CD8-positive, alpha-beta memory T cell (primary cell): ENCODE measurements at regions not wholly inside any gene's neighbourhood (a gene's known extent, or its start where the extent isn't known, plus 50 kb on each side); places are given as distances from the start of the nearest gene placed in this dataset.

ENCODE experiments used
- CTCF ChIA-PET: fragments of 350-600 bp; sonication (Branson Sonifier 250); formaldehyde crosslinking; loops from one replicate; lab custom pipeline; 2021; ENCODE audit warnings: antibody characterized with exemption; lab: Charles Lee
- POLR2A ChIA-PET: fragments of 350-600 bp; sonication (Branson Sonifier 250); formaldehyde crosslinking; loops from one replicate; lab custom pipeline; 2021; ENCODE audit warnings: antibody characterized with exemption; lab: Charles Lee
- DNase-seq, 5 donors: peaks; one replicate each; pipeline versions ENCODE4 v3.0.0 to v3.0.0-alpha.2; 2020 to 2022; ENCODE audit warnings: mixed read lengths in 1 of 5
- H3K27ac ChIP-seq: one replicate; pipeline ENCODE4 v1.7.0; 2013; ENCODE audit warnings: low read depth, mild to moderate bottlenecking, low read length, moderate library complexity
- H3K27me3 ChIP-seq: 2 replicates; pipeline ENCODE4 v1.7.0; 2013; ENCODE audit warnings: low read length, mild to moderate bottlenecking; ENCODE audit not compliant: insufficient read depth, poor library complexity, severe bottlenecking
- H3K36me3 ChIP-seq: 2 replicates; pipeline ENCODE4 v1.7.0; 2013; ENCODE audit warnings: mild to moderate bottlenecking, low read length, moderate library complexity; ENCODE audit not compliant: insufficient read depth
- H3K4me1 ChIP-seq: 2 replicates; pipeline ENCODE4 v1.7.0; 2013; ENCODE audit warnings: mild to moderate bottlenecking, low read length, moderate library complexity; ENCODE audit not compliant: insufficient read depth
- H3K4me3 ChIP-seq: 2 replicates; pipeline ENCODE4 v1.7.0; 2013; ENCODE audit warnings: mild to moderate bottlenecking, low read length
- H3K9me3 ChIP-seq: 2 replicates; pipeline ENCODE4 v1.7.0; 2013; ENCODE audit warnings: mild to moderate bottlenecking, low read length
- H3K27ac Mint-ChIP-seq, 8 donors: one replicate each; pipeline ENCODE4 v1.8.0; 2020 to 2021; ENCODE audit warnings: mixed read lengths in 8 of 8, mild to moderate bottlenecking in 6 of 8, inconsistent platforms in 3 of 8, moderate library complexity in 3 of 8
- H3K27me3 Mint-ChIP-seq, 2 donors: one replicate each; pipeline ENCODE4 v1.8.0; 2020 to 2021; ENCODE audit warnings: mixed read lengths in 2 of 2, mild to moderate bottlenecking in 1 of 2, moderate library complexity in 1 of 2
- H3K36me3 Mint-ChIP-seq, 3 donors: one replicate each; pipeline ENCODE4 v1.8.0; 2020 to 2021; ENCODE audit warnings: mixed read lengths in 3 of 3, inconsistent platforms in 1 of 3, mild to moderate bottlenecking in 1 of 3
- H3K4me1 Mint-ChIP-seq, 3 donors: one replicate each; pipeline ENCODE4 v1.8.0; 2020 to 2021; ENCODE audit warnings: mixed read lengths in 3 of 3, inconsistent platforms in 1 of 3, mild to moderate bottlenecking in 1 of 3
- H3K4me3 Mint-ChIP-seq, 7 donors: one replicate each; pipeline ENCODE4 v1.8.0; 2020 to 2021; ENCODE audit warnings: mixed read lengths in 7 of 7, mild to moderate bottlenecking in 6 of 7, moderate library complexity in 4 of 7, inconsistent platforms in 2 of 7
- H3K9me3 Mint-ChIP-seq, 5 donors: one replicate each; pipeline ENCODE4 v1.8.0; 2020 to 2022; ENCODE audit warnings: mixed read lengths in 5 of 5, mild to moderate bottlenecking in 3 of 5, moderate library complexity in 2 of 5, inconsistent platforms in 1 of 5

- H3K4me3 ChIP-seq, result no peak overlapping the region
- no peaks in the 10 kb centered on the region for H3K9me3 ChIP-seq
- H3K4me1 Mint-ChIP-seq, result no peaks in the 10 kb centered on the region
- H3K27me3 Mint-ChIP-seq, result peaks cover 0 to 2% of the 10 kb centered on the region in 2 donors
- POLR2A ChIA-PET, result no interaction called here
- peak overlapping the region in 1 of 7 donors; percentile 34 for H3K4me3 Mint-ChIP-seq
- H3K36me3 Mint-ChIP-seq, result no peaks in the 10 kb centered on the region
- H3K36me3 ChIP-seq, result no peaks in the 10 kb centered on the region
- peaks cover 0 to 2% (median under 1%) of the 10 kb centered on the region in 5 donors for H3K9me3 Mint-ChIP-seq
- H3K4me1 ChIP-seq, result no peaks in the 10 kb centered on the region
- H3K27me3 ChIP-seq, result no peaks in the 10 kb centered on the region
- no peak for DNase-seq
- no peak overlapping the region for H3K27ac ChIP-seq
- H3K27ac Mint-ChIP-seq, result no peak overlapping the region
- CTCF ChIA-PET, result no interaction called here
These were observed 160.8 kb upstream of the KLF4 start for GRCh38 chr9:107650321-107650720.

DNA sequence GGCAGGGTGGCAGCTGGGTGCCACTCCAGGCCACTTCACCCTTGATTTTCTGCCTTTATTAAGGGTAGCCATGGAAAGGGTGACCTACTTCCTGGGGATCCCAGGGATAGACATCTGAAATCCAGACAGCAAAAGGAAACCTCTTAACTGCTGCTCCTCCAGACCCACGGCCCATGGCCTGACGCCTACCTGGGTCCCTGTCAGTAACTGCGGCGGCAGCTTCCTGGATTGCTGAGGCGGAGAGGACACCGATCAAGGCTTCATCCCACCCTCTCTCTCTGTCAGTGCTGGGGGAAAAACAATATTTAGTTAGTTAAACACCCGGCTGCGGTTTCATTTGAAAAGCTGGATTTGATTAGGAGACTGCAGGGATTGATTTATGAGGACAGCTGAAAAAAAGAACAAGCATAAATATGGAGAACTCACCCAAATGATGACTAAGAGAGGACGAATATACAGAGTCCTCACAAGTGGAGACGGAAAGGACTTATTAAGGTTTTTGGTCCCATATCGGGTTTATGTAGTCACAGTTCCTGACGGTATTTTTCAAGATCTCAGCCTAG is 158.7 kb upstream of the KLF4 start:
- no peaks in the 10 kb centered on the region for H3K4me1 ChIP-seq
- no peak for DNase-seq
- H3K9me3 Mint-ChIP-seq, result peaks cover 0 to 2% (median 2%) of the 10 kb centered on the region in 5 donors
- ChIA-PET CTCF (no interaction called here), POLR2A (no interaction called here)
- no peaks in the 10 kb centered on the region for H3K27me3 Mint-ChIP-seq
- no peaks in the 10 kb centered on the region for H3K9me3 ChIP-seq
- H3K27ac ChIP-seq, result no peak overlapping the region
- no peaks in the 10 kb centered on the region for H3K27me3 ChIP-seq
- no peak overlapping the region for H3K4me3 ChIP-seq
- no peaks in the 10 kb centered on the region for H3K36me3 ChIP-seq
- H3K27ac Mint-ChIP-seq, result no peak overlapping the region
- no peak overlapping the region for H3K4me3 Mint-ChIP-seq
- H3K4me1 Mint-ChIP-seq, result no peaks in the 10 kb centered on the region
- H3K36me3 Mint-ChIP-seq, result no peaks in the 10 kb centered on the region

GRCh38 chr9:107647611-107648010 is 158.0 kb upstream of the KLF4 start:
- peaks cover 0 to 3% (median 2%) of the 10 kb centered on the region in 5 donors for H3K9me3 Mint-ChIP-seq
- ChIA-PET CTCF (no interaction called here), POLR2A (no interaction called here)
- no peaks in the 10 kb centered on the region for H3K36me3 ChIP-seq
- H3K36me3 Mint-ChIP-seq, result no peaks in the 10 kb centered on the region
- no peaks in the 10 kb centered on the region for H3K27me3 Mint-ChIP-seq
- no peak overlapping the region for H3K4me3 Mint-ChIP-seq
- no peak for DNase-seq
- no peaks in the 10 kb centered on the region for H3K9me3 ChIP-seq
- H3K27ac ChIP-seq, result no peak overlapping the region
- no peak overlapping the region for H3K4me3 ChIP-seq
- peak overlapping the region in 1 of 8 donors; percentile 17 for H3K27ac Mint-ChIP-seq
- no peaks in the 10 kb centered on the region for H3K4me1 Mint-ChIP-seq
- no peaks in the 10 kb centered on the region for H3K27me3 ChIP-seq
- H3K4me1 ChIP-seq, result no peaks in the 10 kb centered on the region

DNA sequence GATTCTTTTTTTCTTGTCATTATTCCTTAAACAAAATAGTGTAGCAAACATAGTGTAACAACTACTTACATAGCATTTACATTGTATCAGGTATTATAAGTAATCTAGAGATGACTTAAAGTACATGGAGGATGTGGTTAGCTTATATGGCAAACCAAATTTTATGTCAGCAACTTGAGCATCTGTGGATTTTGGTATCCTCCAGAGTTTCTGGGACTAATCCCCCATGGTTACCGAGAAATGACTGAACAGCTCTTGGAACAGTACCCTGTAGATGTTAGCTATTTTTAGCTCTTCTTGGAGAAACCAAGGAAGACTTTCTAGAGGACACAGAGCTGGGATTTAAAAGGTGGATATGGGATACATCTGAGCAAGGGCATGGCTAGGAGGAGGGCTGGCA is 157.6 kb upstream of the KLF4 start:
- ChIA-PET POLR2A (no interaction called here), CTCF (no interaction called here)
- Histone ChIP-seq H3K27ac (no peak overlapping the region), H3K27me3 (no peaks in the 10 kb centered on the region), H3K36me3 (no peaks in the 10 kb centered on the region), H3K4me3 (no peak overlapping the region), H3K9me3 (no peaks in the 10 kb centered on the region), H3K4me1 (no peaks in the 10 kb centered on the region)
- Mint-ChIP-seq H3K27ac (no peak overlapping the region), H3K4me1 (no peaks in the 10 kb centered on the region), H3K36me3 (no peaks in the 10 kb centered on the region), H3K27me3 (no peaks in the 10 kb centered on the region), H3K4me3 (no peak overlapping the region), H3K9me3 (peaks cover 0 to 4% (median 2%) of the 10 kb centered on the region in 5 donors)
- no peak for DNase-seq

DNA sequence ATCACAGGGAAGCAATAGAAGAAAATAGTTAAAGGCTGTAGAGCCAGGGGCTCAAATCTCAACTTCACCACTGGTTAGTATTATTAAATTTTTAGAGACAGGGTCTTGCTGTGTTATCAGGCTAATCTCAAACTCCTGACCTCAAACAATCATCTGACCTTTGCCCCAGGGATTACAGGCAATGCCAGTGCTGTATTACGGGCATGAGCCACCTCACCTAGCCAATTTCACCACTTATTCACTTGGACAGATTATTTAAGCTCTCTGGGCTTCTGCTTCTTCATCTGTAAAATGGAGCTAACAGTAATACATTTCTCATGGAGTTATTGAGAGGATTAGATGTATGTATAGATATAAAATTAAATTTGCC is 155.9 kb upstream of the KLF4 start:
- ChIA-PET CTCF (no interaction called here), POLR2A (no interaction called here)
- Histone ChIP-seq H3K36me3 (no peaks in the 10 kb centered on the region), H3K9me3 (no peaks in the 10 kb centered on the region), H3K27ac (no peak overlapping the region), H3K4me1 (no peaks in the 10 kb centered on the region), H3K4me3 (no peak overlapping the region), H3K27me3 (peaks cover 3% of the 10 kb centered on the region)
- Mint-ChIP-seq H3K4me3 (no peak overlapping the region), H3K9me3 (peaks cover 3 to 6% (median 4%) of the 10 kb centered on the region in 5 donors), H3K27ac (no peak overlapping the region), H3K27me3 (peaks cover 0 to 7% of the 10 kb centered on the region in 2 donors), H3K36me3 (peaks cover 0 to 3% (median 0%) of the 10 kb centered on the region in 3 donors), H3K4me1 (no peaks in the 10 kb centered on the region)
- no peak for DNase-seq

- Mint-ChIP-seq H3K4me1 (no peaks in the 10 kb centered on the region), H3K4me3 (no peak overlapping the region), H3K9me3 (peaks cover 3 to 8% (median 4%) of the 10 kb centered on the region in 5 donors), H3K36me3 (peaks cover 0 to 3% (median 0%) of the 10 kb centered on the region in 3 donors), H3K27me3 (peaks cover 2 to 12% of the 10 kb centered on the region in 2 donors), H3K27ac (no peak overlapping the region)
- H3K9me3 ChIP-seq, result no peaks in the 10 kb centered on the region
- H3K27ac ChIP-seq, result no peak overlapping the region
- H3K4me1 ChIP-seq, result no peaks in the 10 kb centered on the region
- ChIA-PET POLR2A (no interaction called here), CTCF (no interaction called here)
- peaks cover 3% of the 10 kb centered on the region for H3K27me3 ChIP-seq
- no peak for DNase-seq
- H3K36me3 ChIP-seq, result no peaks in the 10 kb centered on the region
- no peak overlapping the region for H3K4me3 ChIP-seq
These were observed 155.3 kb upstream of the KLF4 start for GRCh38 chr9:107644733-107645463.

- Histone ChIP-seq H3K9me3 (no peaks in the 10 kb centered on the region), H3K27ac (no peak overlapping the region), H3K4me1 (no peaks in the 10 kb centered on the region), H3K36me3 (no peaks in the 10 kb centered on the region), H3K27me3 (peaks cover 3% of the 10 kb centered on the region), H3K4me3 (no peak overlapping the region)
- Mint-ChIP-seq H3K36me3 (peaks cover 0 to 3% (median 0%) of the 10 kb centered on the region in 3 donors), H3K4me3 (no peak overlapping the region), H3K27ac (no peak overlapping the region), H3K27me3 (peaks cover 18 to 36% of the 10 kb centered on the region in 2 donors), H3K4me1 (peaks cover 5 to 12% (median 10%) of the 10 kb centered on the region in 3 donors), H3K9me3 (peaks cover 3 to 12% (median 4%) of the 10 kb centered on the region in 5 donors)
- POLR2A ChIA-PET, result no interaction called here
- no peak for DNase-seq
- CTCF ChIA-PET, result no interaction called here
These were observed 149.9 kb upstream of the KLF4 start for GRCh38 chr9:107639426-107639825.

DNA sequence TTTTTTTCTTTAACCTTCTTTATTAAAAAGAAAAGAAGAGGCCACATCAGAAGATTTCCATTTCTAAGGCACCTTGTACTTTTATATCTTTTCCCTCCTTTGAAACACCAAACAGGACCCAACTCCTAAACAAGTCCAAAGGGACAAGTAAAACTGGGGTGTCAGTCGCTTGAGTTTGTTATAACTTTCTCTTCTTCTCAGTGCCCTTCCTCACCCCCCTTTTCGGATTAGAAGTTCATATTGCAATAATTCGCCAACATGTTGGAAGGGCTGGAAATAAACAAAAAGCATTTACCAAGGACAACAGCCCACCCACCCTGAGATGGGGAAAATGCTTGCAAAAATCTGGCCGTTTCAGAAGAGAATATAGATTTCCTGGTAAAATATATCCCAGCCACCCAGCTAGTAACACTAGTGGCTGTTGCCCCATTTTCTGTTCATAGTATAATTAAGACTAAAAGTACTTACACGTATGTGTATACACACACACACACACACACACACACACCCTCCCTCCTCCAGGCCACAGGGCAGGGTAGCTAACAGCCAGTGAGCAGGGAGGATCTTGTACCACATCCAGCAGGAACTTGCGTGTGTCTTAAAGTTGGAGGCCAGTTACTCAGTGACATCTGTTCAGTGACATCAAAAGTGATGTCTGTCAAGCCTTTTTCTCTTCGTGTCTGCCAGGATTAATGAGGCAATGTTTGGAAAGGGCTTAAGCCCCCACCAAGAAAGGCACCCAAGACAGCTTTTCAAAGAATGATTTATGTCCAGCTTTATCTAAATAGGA is 149.1 kb upstream of the KLF4 start:
- peak overlapping the region in 1 of 7 donors; percentile 23 for H3K4me3 Mint-ChIP-seq
- Histone ChIP-seq H3K4me1 (no peaks in the 10 kb centered on the region), H3K36me3 (no peaks in the 10 kb centered on the region), H3K27ac (no peak overlapping the region), H3K4me3 (no peak overlapping the region), H3K27me3 (peaks cover 3% of the 10 kb centered on the region), H3K9me3 (no peaks in the 10 kb centered on the region)
- H3K27ac Mint-ChIP-seq, result no peak overlapping the region
- ChIA-PET CTCF (no interaction called here), POLR2A (no interaction called here)
- peaks cover 18 to 36% of the 10 kb centered on the region in 2 donors for H3K27me3 Mint-ChIP-seq
- no peak for DNase-seq
- peaks cover 0 to 3% (median 0%) of the 10 kb centered on the region in 3 donors for H3K36me3 Mint-ChIP-seq
- H3K9me3 Mint-ChIP-seq, result peaks cover 3 to 12% (median 4%) of the 10 kb centered on the region in 5 donors
- H3K4me1 Mint-ChIP-seq, result peaks cover 5 to 12% (median 10%) of the 10 kb centered on the region in 3 donors
